CD4-positive, alpha-beta T cell treated with Interleukin-6 at 100 ng/mL for 8 hours (primary cell): ENCODE measurements at regions not wholly inside any gene's neighbourhood (a gene's known extent, or its start where the extent isn't known, plus 50 kb on each side); places are given as distances from the start of the nearest gene placed in this dataset.

ENCODE experiments used
- DNase-seq: peaks from one replicate; pipeline ENCODE4 v3.0.0-alpha.2; 2020; ENCODE audit warnings: mixed read lengths, low spot score

GRCh38 chr7:79868010-79868409 is 266.6 kb upstream of the GNAI1 start:
- DNase-seq: no peak

DNA sequence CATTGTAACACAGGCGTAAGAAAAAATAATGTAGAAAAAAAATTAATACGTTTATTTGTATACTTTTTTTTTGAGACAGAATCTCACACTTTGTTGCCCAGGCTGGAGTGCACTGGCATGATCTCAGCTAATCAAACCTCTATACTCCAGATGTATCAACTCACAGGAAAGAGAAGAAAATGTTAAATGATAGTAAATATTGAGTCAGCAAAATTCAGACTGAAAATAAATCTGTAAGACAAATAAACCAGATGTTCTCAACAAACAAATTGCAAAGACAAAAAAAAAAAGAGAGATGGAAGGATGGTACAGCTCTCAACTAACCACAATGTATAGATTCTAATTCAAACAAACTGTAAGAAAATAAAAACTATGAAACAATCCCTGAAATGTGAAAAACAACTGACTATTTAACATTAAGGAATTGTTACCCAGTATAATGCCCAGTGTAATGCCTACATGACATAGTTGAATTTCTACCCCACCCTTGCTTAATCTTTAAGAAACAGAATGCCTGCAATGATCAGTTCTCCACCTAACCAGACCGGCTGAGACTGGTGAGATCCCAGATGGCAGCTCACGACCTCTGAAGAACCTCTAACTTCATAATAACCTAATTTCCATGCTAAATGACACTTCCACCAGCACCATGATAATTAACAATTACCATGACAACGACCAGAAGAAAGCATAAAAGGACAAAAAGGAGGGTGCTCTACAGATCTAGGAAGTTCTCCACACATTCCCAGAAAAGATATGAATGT is 272.0 kb upstream of the GNAI1 start:
- no peak for DNase-seq

- DNase-seq: no peak
Observed at GRCh38 chr7:79855172-79855571, 279.5 kb upstream of the GNAI1 start.

- DNase-seq: no peak
Observed at GRCh38 chr7:79854621-79855020, 280.0 kb upstream of the GNAI1 start.

DNA sequence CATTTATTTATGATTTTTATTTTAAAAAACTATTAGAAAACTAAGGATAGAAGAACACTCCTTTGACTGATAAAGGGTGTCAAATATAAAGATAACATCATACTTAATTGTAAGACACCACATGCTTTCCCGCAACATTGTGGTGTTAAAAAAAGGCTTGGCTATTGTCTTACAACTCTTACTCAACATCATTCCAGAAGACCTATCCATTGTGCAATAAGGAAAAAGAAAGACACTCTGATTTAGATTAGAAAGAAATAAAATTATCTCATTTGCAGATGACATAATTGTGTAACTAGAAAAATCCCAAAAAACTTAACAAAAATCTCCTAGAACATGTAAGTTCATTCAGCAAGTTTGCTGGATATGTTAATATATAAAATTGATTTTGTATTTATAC is 296.7 kb upstream of the GNAI1 start:
- DNase-seq: no peak

DNA sequence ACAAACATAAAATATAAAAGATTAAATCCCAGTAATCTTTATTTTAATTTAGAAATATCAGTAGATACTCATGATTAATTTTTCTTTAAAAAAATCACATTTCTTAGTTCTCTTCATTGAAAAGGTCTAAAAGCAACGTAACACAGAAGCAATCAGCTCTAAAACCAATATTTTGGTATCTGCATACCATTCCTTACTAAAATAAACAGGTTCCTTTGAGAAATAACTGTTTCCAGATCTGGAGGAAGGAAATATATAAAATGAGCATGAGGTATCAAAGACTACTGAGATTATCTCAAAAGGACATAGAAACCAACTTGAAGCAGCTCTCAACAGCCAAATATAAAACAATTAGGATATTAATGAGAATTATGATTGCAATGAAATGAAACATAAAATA is 301.0 kb upstream of the GNAI1 start:
- no peak for DNase-seq

- DNase-seq: no peak
Observed at GRCh38 chr7:79828866-79829265, 305.8 kb upstream of the GNAI1 start.

- no peak for DNase-seq
Observed at GRCh38 chr7:79823246-79823951, 311.2 kb upstream of the GNAI1 start.

DNA sequence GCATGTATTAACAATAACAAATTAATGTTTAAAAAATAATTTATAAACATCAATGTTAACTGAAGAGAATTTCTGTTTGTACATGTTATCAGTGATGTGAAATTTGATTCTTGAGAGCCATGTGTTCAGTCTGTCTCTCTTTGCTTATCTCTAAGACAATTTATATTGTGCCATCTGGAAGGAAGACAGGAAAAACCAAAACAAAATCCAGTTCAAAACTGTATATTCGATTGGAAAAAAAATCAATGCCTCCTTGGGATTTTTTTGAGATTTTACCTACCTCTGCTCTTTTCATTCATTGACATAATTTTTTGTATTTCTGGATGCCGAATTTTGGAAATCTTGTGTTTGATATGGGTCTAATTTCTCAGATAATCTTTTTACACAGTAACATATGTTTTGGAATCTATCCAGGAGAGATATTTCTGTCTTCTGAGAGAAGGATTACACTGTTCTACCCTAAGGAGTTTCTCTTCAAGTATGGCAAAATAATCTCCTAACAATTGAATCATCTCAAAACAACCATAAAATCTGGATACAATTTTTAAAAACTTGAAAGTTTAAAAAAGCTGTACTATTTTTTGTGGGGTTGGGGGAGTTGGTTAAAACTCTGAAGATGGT is 311.9 kb upstream of the GNAI1 start:
- no peak for DNase-seq

GRCh38 chr7:79820387-79820786 is 314.2 kb upstream of the GNAI1 start:
- DNase-seq: no peak

GRCh38 chr7:79810916-79811315 is 323.7 kb upstream of the GNAI1 start:
- no peak for DNase-seq

DNA sequence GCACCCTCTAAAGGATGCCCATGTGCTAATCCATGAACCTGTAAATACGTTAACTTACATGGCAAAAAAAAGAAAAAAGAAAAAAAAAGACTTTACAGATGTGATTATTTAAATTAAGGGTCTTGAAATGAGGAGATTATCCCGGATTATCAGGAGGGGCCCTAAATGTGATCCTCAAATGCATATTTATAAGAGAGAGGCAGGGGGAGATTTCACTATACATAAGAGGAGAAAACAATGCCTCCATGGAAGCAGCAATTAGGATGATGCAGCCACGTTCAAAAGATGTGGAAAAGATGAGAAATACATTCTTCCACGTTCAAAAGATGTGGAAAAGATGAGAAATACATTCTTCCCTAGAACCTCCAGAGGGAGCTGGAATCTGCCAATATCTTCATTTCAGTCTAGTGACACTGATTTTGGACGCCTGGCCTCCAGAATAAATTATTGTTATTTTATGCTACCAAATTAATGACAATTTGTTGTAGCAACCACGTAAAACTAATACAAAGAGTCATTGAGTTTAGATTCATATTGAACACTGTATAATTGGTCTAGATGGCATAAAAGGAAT is 328.4 kb upstream of the GNAI1 start:
- DNase-seq: no peak

GRCh38 chr7:79790656-79791262 is 337.3 kb upstream of the MAGI2 start:
- DNase-seq: no peak

DNA sequence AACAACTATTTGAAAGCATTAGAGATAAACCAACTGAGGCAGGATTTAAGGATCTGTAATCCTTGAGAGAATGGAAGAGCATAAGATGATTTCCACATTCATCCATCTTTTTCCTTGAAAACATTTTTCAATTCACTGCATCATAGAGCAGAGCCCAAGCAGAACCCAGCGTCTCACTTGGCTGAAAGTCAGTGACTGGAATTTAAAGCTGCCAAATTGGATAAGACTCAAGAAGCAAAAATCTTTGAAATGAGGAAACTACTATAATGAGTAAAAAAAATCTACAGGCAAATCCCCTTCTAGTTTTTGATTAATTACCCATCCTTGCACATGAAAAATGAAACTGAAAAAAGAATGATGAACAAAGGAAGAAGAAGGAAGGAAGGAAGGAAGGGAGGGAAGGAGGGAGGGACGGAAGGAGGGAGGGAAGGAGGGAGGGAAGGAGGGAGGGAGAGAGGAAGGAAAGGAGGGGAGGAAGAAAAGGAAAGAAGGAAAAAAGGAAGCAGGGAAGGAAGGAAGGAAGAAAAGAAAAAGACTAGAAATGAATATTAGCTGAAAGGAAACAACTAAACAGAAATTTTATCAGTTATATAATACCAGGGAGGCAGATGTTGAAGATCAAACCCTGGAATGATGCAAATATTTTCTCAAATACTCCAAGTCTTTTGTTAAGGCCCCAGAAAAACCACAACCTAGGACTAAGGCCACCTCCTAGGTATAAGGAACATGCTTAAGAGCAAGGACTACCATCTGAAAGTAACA is 336.3 kb upstream of the MAGI2 start:
- DNase-seq: no peak

DNA sequence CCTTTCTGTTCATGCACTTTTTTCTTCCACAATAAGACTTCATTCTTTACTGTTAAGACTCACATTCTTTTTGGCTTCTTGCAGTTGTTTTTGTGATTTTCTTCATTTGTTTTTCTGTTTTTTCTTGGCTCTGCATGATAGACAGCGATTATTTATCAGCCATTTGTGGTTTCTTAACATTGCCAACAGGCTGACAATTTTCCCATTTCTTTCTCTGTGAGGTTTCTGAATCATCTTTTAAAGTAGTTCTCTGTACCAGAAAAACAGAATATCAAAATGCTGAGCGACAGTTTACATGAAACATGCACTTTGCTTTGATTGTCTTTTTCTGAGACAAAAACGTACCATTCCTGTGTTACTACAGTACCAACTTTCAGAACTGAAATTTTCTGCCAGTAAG is 334.2 kb upstream of the MAGI2 start:
- DNase-seq: no peak

GRCh38 chr7:79787096-79787495 is 333.6 kb upstream of the MAGI2 start:
- DNase-seq: no peak

- DNase-seq: no peak
Observed at GRCh38 chr7:79786187-79786586, 332.7 kb upstream of the MAGI2 start.

DNA sequence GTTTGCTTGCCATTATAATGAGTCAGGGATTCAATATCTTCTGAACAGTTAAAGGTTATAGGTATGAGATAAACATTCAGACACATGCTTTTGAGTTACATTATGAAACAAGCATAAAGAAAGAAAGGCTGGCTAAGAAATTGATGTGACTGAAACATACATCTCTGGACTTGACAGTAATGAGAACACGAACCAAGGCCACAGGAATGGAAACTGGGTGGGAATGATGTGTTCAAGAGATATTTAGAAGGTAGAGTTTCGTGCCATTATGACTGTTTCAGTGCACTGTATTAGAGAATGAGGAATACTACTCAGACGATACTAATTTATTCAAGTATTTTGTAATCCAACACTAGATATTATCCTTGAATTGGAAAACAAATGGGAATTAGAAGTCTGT is 332.1 kb upstream of the MAGI2 start:
- no peak for DNase-seq

DNA sequence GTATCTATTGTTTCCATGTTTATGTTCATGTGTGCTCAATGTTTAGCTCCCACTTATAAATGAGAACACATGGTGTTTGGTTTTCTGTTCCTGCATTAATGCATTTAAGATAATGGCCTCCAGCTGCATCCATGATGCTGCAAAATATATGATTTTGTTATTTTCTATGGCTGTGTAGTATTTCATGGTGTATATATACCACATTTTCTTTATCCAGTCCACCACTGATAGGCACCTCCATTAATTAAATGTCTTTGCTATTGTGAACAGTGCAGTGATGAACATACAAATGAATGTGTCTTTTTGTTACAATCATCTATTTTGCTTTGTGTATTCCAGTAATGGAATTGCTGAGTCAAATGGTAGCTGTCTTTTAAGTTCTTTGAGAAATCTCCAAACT is 329.4 kb upstream of the MAGI2 start:
- DNase-seq: no peak

DNA sequence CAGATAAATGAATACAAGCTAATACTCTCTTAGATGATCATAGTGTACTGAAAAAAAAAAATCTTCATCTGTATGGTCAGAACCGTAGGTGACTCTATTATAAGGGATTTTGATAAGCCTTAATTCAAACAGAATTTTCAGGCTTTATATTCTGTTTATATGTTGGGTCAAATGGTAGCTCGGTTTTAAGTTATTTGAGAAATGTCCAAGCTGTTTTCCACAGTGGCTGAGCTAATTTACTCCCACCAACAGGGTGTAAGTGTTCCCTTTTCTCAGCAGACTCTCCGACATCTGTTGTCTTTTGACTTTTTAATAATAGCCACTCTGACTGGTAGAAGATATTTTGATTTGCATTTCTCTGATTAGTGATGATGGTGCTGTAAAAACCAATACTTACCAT is 328.8 kb upstream of the MAGI2 start:
- DNase-seq: no peak

DNA sequence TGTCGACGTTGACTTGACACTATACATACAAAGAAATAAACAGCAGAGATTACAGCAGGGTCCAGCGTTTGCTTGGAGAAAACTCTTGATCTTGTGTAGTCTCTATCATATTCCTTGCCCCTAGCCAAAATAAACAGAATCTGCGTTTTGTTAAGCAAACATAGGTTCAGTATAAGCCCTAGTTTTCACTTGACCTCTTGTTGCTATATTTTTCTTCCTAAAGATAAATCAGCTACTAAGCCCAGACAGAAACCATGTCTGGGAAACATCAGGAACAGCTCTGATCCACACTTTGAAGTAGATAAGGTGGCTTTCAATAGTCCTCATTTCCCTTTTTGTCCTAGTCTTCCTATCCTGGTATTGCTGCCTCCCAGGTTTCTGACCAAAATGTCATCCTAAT is 328.2 kb upstream of the MAGI2 start:
- DNase-seq: no peak
